ENCODE measurements at regions not wholly inside any gene's neighbourhood (a gene's known extent, or its start where the extent isn't known, plus 50 kb on each side); places are given as distances from the start of the nearest gene placed in this dataset.

DNA sequence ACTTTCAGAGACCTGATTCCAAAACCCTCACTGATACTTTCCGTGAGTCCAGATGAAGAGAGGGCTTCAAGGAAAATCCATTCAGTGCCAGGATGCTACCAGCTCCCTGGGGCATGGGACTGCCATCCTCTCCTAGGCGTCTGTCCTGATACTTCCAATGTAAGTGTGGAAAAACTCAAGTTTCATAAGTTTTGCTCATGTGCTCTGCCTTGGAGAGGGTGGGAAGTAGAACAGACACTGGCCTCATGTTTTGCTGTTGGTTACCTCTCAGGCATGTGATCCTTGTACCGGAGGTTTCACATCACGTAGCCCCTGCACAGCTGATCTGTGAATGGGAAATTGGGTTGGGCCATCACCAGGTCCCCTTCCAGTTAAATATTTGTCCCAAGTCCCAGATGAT, 517.1 kb downstream of the RPS24 start:
- no peak for DNase-seq

DNA sequence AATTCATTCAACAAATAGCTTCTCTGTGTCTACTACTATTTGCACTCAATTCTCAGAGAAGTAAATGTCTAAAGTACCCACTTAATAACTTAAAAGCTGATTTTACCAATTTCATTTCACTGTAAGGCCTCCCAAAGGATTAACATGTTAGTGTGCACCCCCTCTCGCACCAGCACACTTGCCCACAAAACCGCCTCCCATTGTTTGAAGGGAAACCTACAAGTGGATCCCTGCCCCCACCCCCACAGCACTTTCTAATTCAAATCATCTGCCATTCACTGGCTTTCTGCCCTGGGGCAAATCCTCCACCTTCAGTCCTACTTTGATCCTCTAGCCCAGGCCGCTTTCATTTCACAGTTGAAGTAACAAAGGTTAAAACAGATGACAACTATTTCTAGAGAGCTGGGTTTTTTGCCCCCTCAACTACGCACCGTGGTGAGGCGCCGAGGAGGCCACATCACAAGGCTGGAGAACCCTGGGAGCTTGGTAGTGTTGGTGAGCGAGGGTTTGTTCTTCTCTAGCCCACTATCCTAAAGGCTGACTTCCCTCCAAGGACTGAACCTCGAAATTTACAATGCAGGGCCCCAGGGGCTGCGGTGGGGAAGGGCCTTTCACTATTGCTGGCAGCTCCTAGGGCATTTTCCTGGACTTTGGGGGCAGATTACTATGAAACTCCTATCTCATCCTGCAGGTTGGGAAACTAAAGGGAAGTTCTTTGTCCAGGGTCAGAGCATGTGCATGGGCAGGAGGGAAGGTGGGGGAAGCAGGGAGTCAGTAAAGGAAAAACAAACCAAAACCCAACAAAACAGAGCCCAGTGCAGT, 517.4 kb upstream of the ZMIZ1 start:
- DNase-seq, result no peak

DNA sequence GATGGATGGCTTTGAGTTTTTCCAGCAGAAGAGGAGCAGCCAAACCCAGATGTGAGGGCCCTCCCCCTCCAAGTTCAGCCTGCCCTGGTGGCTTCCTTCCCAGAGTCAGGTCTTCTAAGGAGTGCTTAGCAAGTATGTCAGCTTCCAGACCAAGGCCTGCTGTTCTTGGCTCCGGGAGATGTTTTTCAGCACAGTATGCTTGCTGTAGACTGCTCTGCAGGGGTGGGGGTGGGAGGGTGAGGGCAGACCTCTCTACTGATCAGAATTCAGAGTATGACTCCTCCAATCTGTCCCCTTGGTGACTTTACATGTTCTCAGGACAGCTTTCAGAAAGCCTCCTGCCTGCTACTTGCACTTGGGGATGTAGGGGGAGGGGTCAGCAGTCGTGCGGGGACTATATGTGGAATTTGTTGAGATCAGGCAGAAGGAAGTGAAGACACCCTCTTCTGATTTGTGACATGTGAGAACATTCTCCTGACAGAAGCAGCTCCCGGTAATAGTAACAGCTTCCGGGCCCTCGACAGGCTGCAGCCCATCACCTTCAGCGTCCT, 516.4 kb upstream of the ZMIZ1 start:
- no peak for DNase-seq

DNA sequence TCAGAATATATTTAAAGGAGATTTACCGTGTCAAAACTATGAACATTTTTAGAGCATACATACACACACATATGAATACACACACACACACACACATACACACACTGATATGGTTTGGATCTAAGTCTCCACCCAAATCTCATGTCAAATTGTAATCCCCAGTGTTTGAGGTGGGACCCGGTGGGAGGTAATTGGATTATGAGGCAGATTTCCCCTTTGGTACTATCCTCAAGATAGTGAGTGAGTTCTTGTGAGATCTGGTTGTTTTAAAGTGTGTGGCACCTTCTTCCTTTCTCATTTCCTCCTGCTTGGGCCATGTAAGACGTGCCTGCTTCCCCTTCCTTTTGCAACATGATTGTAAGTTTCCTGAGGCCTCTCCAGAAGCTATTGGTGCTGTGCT, 515.0 kb upstream of the ZMIZ1 start:
- DNase-seq, result no peak

DNA sequence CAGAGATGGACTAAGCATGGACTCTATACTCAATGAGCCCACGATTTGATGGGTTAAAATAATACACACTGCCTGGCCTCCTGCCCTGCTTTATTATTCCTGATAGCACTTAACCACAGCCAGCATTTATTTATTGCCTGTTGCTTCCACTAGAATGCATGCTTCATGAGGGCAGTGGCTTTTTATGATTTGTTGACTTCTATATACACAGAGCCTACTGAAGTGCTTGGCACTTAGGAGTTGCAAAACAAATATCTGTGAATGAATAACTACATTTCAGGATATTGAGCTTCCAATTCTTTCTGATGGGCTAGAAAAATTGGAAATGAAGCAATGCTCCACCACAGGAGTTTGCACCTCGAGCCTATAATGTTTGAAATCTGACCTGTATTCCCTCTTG, 513.6 kb upstream of the ZMIZ1 start:
- no peak for DNase-seq

DNA sequence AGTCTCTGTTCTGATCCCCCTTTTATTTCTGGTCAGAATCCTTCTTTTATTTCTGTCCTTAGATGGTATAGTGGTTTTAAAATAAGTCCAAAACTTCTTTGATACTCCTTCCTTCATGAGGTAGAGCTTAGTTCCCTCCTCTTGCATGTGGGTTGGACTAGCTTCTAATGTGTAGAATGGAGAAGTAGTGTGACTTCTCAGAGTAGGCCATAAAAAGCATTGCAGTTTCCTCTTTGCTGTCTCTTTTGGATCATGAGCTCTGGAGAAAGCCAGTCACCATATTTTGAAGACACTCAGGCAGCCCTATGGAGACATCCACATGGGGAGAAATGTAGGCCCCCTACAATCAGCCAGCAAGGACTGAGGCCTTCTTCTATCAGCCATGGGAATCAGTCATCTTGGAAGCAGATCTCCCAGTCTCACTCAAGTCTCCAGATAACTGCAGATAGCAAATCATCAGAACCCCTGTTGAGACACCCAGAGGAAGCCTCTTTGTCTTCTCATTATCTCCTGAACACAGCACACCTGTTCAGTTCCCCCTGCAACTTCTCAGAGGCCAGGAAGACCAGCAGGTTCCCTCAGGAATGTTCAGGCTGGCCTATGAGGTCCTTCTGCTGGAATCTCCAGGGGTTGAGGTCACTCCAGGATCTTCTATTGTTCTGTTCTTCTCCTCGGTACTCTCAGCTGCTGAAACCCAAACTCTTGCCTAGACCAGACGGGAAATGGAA, 511.9 kb upstream of the ZMIZ1 start:
- no peak for DNase-seq

DNA sequence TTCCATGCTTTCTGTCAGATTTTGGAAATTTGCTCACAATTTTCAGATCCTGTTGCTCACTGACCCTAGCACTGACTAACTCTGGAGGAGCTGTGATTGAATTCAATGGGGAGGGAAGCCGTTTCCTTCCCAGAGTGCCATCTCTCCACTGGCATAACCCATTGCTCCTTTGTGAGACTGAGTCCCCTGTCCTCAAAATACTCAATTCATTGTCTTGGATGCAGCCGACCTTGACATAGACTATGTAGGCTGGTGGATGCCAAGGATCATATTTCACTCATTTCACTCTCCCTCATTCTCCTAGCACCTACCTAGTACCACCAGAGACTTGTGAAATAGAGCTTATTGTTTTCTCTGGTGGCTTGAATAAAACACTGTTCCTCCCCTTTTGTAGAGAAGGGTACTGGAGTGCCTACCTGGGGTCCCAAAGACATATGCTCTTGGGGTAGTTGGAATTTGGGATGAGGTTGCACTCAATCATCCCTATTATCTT, 511.3 kb upstream of the ZMIZ1 start:
- DNase-seq, result no peak

DNA sequence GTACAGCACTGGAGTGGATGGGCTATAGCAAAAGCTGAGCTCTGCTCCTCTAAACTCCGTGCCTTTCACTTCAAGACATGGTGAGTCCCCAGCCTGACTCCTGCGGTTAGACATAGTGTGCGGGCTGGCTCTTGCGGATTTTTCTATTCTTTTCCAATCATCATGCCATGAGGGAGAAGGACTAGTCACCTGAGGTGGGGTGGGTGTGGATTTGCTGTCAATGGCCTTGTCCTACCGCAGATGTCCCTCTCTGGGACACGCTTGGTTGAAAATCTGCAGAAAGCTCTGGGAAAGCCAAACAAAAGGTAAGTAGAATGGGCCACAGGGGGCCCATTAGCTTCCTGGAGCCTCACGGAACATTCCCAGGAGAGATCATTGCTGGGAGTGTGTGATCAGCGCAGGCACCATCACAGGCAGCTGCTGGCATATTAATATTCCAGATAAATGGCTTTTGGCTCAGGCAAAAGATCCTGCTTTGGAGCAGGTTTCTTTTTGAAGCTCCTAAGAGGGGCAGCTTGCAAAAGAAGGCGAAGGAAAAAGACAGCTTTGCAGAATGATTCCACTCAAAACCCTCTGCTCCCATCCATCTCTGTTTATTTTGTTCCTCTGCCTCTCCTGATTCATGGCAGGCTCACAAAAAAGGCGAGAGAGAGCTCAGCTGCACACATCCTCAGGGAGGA, 509.0 kb upstream of the ZMIZ1 start:
- DNase-seq, result no peak

DNA sequence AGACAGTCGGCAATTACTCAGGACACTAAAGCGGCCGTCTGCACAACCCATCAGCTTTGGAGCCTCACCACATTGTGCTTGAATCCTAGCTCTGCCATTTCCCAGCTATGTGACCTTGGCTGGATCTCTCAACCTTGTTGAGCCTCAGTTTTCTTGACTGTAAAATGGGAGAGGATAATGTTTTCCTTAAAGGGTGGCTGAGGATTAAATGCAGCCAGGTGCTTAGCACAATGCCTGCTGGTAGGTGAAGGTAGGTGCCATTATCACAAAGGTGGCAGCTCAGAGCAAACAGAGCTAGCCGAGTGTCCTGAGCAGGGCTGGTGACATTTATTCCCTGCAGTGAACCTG, 508.5 kb upstream of the ZMIZ1 start:
- no peak for DNase-seq

DNA sequence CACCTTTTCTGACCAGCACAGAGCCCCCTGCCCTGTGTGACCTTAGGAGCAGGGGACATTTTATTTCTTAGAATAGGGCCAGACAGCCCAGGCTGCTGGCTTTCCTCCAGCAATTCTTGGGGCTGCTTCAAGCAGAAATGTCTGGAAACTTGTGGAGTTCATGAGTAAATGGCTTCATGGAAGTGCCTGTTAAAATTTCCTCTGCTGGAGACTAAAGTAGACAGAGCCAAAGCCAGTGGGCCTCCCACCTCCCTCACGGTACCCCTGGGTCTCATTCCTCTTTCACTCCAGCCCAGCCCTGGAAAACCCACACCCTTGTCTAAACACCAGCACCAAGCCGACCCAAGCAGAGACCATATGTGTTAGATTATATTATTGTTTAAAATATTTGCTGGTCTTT, 505.5 kb upstream of the ZMIZ1 start:
- no peak for DNase-seq

DNA sequence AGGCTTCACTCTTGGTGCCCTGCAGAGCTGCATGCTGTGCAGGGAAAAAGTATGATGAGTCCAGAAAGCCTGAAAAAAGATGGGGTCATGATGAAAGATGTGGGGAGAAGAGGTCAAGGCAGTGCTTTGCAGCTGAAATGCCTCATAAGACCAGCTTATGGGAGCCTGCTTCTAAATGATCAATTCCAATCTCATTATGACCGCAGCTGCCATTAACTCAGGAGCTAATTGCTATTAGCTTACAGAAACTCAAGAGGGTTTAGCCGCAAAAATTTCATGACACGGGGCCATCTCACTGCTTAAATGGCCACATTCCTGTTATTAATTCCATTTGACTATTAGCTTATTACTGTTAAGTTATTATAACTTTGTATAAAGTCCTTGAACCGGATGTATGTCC, 502.9 kb upstream of the ZMIZ1 start:
- DNase-seq, result no peak

DNA sequence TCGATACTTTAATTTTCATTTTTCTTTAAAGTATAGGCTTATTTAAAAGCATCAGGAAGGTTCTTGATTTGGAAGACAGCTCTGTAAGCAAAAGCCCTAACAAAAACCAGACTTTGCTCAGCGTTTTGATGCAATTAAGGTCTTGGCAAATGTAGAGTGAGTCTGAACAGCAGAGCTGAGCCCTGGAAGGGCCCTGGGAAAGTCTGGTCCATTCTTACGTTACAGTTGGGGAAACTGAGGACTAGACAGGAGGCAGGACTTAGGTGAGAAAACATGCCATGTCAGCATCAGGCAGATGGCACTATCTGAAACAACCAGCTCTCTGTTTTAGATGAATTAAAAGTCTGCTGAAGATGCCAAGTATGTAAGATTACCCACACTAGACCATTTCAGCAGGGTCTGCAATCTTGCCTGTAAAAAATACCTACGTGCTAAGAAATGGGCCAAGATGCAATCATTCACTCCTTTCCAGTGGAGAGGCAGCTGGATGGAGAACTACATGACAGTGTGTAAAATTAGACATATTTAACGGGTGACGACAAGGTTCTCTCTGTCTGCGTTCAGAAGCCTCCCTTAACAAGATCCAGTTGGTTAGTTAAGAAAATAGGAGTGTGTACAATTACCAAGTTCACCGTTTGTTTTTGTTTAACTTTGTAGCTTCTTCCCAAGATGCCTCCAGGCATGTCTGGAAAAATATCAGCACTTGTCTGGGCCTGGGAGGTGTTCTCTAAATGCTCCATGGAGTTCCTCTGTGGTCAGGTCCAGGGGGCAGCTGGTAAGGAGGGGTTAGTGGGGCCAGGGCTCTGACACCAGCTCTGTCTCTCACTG, 502.3 kb upstream of the ZMIZ1 start:
- DNase-seq, result no peak

DNA sequence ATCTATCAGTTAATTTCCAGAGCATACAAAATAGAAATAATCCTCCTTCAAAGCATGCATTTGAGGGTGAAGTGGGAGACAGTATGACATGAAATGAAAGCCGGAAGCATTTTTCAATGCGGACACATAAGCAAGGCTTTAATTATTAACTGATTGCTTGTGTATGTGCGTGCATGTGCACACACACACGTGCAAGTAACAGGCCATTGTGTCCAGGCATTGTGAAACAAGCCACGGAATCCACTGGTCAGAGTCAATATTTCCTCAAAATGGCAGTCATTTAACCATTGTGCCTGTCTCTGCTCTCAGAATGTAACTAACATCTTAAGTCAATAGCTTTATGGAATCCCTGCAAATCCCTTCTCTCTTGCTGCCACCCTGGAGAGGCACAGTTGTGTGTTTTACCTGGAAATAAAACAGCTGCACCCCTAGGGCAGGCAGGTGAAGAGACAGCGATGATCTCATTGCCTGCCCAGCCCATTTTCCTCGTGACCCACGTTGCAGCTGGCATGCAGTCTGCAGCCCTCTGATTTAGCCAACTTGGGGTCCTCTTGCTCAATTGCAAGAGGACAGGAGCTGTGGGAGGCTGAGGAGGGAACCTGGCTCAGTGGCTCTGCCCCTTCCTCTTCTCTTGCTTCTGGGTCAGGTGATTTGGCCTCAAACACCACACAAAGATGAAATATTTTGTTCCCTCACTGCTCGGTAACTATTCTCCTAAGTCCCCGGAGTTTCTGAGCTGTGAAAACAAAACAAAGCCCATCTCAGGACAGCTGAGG, 500.9 kb upstream of the ZMIZ1 start:
- DNase-seq, result no peak

DNA sequence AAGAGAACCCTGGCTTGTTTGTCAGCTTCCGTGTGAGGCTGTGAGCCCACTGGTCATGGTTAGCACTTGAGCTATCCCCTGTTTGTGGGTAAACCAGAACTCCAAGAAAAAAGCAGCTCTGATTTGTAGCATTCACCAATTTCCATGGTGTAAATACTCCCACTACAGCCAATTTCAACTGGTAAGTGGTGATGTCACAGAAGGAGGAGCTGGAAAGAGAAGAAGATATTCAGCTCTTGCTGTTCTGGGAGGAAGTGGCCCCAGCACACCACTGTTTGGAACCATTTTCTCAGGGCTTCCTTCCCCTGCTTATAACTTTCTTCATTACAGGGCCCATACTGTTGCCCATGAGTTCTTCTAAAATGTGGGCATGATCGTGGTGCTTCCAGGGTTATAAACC, 500.1 kb upstream of the ZMIZ1 start:
- DNase-seq, result no peak

DNA sequence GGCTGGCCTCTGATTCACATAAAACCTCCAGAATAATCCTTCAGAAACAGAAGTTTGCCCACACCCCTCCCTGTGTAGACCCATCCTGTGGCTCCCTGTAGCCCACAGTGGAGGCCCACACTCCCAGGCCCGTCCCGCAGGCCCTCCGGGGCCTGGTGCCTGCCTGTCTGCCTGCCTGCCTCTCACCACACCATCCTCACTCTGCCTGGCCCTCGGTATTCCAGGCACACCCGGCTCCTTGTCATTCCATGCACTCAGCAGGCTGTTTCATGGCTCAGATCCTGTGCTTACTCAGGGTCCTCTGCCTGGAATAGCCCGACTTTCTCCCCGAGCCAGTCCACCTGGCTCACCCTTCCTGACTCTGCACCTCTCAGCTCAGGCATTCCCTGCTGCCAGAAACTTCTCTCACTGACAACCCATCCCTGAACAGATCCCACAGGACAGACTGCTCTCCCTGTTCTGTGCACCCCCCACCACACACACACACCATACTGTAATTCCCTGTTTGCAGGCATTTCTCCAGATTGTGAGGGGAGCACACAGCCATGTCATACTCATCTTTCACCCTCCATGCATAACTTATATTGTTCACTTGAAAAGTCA, 498.0 kb upstream of the ZMIZ1 start:
- DNase-seq, result no peak

DNA sequence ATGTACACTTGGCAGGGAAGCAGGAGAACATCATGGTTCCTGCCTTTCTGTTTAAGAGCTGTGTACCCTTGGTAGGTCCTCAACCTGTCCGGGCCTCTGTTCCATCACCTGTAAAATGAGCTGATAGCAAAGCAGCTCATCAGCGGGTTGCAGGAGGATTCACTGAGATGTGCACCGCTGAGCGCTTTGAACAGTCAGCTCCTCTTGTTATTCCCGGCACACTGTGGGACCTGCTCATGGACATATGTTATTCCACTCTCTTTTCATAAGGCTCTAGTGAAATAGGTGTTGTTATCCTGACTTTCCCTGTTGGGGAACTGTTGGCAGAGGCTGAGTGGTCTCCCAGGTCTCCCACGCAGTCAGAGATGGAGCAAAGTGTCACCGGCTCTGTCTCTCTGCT, 497.5 kb upstream of the ZMIZ1 start:
- DNase-seq, result no peak

DNA sequence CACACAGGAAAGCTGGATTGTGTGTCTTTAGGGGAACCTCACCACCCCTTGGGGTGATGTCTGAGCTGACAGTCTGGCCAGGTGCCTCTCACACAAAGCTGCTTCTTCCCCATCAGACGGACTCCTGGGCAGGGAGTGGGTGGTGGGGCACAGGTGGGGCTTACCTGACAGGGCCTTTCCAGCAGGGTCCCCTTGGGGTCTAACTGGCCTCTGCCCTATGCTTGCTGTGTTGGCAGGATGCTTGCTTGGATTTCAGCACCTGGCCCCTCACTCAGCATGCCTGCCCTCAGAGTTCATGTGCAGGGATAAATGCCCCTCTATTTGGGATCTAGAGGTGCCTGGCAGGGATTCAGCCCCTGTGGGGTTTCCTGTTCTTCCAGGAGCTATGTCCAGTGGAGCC, 496.9 kb upstream of the ZMIZ1 start:
- DNase-seq, result no peak

DNA sequence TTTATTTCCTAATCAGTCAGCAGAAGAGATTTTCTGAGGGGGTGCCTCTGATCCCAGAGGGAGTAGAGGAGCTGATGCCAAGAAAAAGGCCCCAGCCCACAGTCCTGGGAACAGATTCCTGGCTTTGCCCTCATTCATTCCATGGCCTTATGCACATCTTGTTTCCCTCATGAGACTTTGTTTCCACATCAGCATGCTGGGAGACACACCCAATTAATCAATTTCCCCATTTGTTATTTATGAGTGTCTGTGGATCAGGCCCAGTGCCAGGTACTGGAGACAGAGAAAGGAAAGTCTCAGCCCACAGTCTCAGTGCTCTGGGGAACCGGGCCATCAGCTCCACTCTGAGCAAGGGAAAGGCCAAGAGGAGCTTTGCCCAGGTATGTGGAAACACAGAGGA, 496.2 kb upstream of the ZMIZ1 start:
- no peak for DNase-seq

DNA sequence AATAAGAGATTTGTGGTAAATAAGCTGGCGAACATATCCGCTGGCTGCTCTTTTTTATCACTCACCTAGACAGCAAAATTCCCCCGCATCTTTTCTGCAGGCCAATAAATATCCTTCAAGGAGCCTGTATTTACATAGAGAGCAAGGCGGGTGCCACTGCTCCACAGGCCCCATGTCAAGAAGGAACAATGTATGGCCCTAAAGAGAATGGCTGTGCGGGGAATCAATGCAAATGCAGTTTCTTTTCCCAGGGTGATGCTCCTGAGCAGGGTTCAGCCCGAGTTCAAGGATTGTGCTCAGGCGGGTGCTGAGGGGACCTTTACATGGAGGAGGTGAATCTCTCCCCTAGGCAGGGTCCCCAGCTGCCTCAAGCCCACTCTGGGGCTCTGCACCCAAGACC, 494.2 kb upstream of the ZMIZ1 start:
- DNase-seq, result no peak

DNA sequence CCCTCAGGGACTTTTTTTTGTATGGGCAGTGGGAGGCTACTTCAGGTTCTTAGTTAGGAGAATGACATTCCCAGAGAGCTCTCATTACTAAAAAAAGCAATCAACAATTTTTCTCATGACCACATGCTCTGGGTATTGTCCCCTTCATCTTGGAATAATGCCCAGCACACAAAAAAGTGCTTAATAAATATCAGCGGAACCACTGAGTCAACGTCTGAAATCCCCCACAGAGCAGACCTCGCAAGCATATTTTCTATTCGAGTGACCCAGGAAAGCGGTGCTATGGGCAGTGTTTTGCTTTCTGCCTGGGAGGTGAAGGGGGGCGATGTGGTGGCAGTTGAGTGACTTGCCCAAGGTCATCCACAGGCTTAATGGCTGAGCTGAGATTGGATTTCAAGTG, 493.4 kb upstream of the ZMIZ1 start:
- DNase-seq, result no peak

DNA sequence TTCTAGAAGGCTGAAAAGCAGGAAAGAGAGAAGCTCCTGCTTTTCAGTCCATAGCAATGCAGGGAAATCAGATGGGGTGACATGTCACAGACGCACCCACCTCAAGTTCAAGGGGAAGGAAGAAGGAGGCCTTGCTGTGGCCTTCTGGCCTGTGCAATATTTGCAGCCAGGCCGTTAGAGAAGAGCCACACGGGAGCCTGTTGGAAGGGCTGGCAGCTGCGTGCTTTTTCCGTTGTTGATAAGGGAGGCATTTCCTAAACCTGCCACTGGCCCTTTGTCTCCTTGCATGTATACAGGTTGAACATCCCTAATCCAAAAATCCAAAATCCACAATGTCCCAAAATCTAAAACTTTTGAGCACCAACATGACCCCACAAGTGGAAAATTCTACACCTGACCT, 492.5 kb upstream of the ZMIZ1 start:
- DNase-seq, result no peak

DNA sequence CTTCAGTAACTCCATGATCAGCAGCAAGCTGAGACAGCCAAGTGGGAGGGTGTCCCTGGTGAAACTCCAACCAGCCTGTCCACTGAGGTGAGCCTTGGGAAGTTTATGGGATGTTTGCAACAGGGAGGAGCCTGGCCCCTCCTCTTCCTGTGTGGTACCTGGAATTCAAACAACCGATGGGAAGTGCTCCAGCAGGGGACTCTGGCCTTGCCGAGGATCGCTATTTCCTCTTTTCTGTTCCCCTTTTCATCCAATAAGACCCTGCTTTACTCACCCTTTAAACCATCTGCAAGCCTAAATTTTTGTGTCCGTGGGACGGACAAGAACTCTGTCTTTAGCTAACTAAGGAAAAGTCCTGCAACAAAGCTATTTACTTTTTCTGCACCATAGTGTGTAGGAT, 491.1 kb upstream of the ZMIZ1 start:
- DNase-seq, result no peak

Measured in stimulated activated CD4-positive, alpha-beta T cell treated with anti-CD3 and anti-CD28 coated beads, Interleukin-4, amount 100 ng/mL, for 24 hours (primary cell).